Suprapubic skin (tissue), 4 donors: ENCODE measurements at regions not wholly inside any gene's neighbourhood (a gene's known extent, or its start where the extent isn't known, plus 50 kb on each side); places are given as distances from the start of the nearest gene placed in this dataset.
"Not testable (repeated sequence)": the region's sequence is repeated elsewhere in the genome, so short reads cannot be mapped to it uniquely, and the experiment has no call there.

Experiments used
- DNase-seq, 2 donors: peaks; one replicate each; pipeline ENCODE4 v3.0.0-alpha.2; 2019; ENCODE audit warnings: low spot score in 2 of 2
- H3K27ac ChIP-seq: fragments of 200-600 bp; sonication (generic); one replicate; pipeline ENCODE4 v1.5.1; 2019
- H3K27me3 ChIP-seq: fragments of 200-600 bp; sonication (generic); one replicate; pipeline ENCODE4 v1.5.1; 2019
- H3K36me3 ChIP-seq: fragments of 200-600 bp; sonication (generic); one replicate; pipeline ENCODE4 v1.5.1; 2019
- H3K4me1 ChIP-seq: fragments of 200-600 bp; sonication (generic); one replicate; pipeline ENCODE4 v1.5.1; 2019
- H3K4me3 ChIP-seq: fragments of 200-600 bp; sonication (generic); one replicate; pipeline ENCODE4 v1.5.1; 2019; ENCODE audit warnings: mild to moderate bottlenecking
- H3K9me3 ChIP-seq: fragments of 200-600 bp; sonication (generic); one replicate; pipeline ENCODE4 v1.5.1; 2019
- EP300 ChIP-seq: sonication (generic); formaldehyde crosslinking; IDR thresholded peaks from one replicate; pipeline ENCODE4 v1.6.1; 2017; ENCODE audit warnings: antibody characterized with exemption
- POLR2A ChIP-seq, 2 donors: fragments of 450-650 bp; IDR thresholded peaks; one replicate each; pipeline ENCODE4 v1.6.1; 2017; ENCODE audit warnings: antibody characterized with exemption in 2 of 2, mild to moderate bottlenecking in 2 of 2, moderate library complexity in 2 of 2
- POLR2AphosphoS5 ChIP-seq, 3 donors: sonication (generic); formaldehyde crosslinking; IDR thresholded peaks; one replicate each; pipeline ENCODE4 v1.6.1; 2017; ENCODE audit warnings: antibody characterized with exemption in 3 of 3
- WGBS: methylation state at CpG from one replicate; pipeline ENCODE4 v1.1.5; 2018; 5-methylcytosine and 5-hydroxymethylcytosine counted together
- TF ChIP-seq, protein P1 (sequence below), 2 donors: fragments of 200-600 bp in 1 of 2; fragments of 450-650 bp in 1 of 2; sonication (generic) in 1 of 2; IDR thresholded peaks; one replicate each; pipeline ENCODE4 v1.5.1; 2016 to 2019; ENCODE audit warnings: antibody characterized with exemption in 2 of 2, mild to moderate bottlenecking in 1 of 2, moderate library complexity in 1 of 2

- Histone ChIP-seq H3K27me3 (no peaks in the 10 kb centered on the region), H3K36me3 (no peaks in the 10 kb centered on the region), H3K27ac (no peak overlapping the region), H3K4me3 (no peak overlapping the region), H3K4me1 (no peaks in the 10 kb centered on the region), H3K9me3 (no peaks in the 10 kb centered on the region)
- WGBS, result 79% methylated on average over 4 of the region's 4 CpGs
- TF ChIP-seq, protein P1, sequence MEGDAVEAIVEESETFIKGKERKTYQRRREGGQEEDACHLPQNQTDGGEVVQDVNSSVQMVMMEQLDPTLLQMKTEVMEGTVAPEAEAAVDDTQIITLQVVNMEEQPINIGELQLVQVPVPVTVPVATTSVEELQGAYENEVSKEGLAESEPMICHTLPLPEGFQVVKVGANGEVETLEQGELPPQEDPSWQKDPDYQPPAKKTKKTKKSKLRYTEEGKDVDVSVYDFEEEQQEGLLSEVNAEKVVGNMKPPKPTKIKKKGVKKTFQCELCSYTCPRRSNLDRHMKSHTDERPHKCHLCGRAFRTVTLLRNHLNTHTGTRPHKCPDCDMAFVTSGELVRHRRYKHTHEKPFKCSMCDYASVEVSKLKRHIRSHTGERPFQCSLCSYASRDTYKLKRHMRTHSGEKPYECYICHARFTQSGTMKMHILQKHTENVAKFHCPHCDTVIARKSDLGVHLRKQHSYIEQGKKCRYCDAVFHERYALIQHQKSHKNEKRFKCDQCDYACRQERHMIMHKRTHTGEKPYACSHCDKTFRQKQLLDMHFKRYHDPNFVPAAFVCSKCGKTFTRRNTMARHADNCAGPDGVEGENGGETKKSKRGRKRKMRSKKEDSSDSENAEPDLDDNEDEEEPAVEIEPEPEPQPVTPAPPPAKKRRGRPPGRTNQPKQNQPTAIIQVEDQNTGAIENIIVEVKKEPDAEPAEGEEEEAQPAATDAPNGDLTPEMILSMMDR (IDR thresholded peaks at IDR 0.05), result no peak
- TF ChIP-seq EP300, result no peak
- TF ChIP-seq POLR2AphosphoS5 (IDR thresholded peaks at IDR 0.05), result no peak
- no peak for TF ChIP-seq POLR2A (IDR thresholded peaks at IDR 0.05)
- no peak for DNase-seq
These were observed 163.5 kb upstream of the MXRA5 start for GRCh38 chrX:3509934-3510333.

DNA sequence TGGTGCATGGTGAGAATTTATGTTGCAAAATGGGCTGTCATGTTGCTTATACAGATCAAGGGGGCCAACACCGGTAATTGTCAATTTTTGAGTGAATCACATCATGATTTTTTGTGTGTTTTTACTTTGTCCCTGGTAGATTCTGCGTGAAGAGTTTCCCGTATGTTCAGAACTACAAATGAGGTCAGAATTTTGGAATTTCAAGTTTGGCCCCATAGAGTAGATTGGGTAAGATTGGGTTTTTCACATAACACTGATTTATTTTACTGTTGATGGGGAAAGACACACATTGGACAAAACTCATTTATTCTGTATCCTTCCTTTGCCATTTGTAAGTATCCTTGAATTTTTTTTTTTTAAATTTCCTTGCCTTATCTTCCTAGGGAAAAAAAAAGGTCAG, 158.5 kb upstream of the MXRA5 start:
- Histone ChIP-seq H3K9me3 (no peaks in the 10 kb centered on the region), H3K27me3 (no peaks in the 10 kb centered on the region), H3K27ac (no peak overlapping the region), H3K4me3 (no peak overlapping the region), H3K36me3 (no peaks in the 10 kb centered on the region), H3K4me1 (no peaks in the 10 kb centered on the region)
- TF ChIP-seq, protein P1 (IDR thresholded peaks at IDR 0.05), result no peak
- TF ChIP-seq POLR2A (IDR thresholded peaks at IDR 0.05) (no peak), EP300 (no peak), POLR2AphosphoS5 (IDR thresholded peaks at IDR 0.05) (no peak)
- no peak for DNase-seq
- WGBS, result 81% methylated on average over 3 of the region's 3 CpGs

DNA sequence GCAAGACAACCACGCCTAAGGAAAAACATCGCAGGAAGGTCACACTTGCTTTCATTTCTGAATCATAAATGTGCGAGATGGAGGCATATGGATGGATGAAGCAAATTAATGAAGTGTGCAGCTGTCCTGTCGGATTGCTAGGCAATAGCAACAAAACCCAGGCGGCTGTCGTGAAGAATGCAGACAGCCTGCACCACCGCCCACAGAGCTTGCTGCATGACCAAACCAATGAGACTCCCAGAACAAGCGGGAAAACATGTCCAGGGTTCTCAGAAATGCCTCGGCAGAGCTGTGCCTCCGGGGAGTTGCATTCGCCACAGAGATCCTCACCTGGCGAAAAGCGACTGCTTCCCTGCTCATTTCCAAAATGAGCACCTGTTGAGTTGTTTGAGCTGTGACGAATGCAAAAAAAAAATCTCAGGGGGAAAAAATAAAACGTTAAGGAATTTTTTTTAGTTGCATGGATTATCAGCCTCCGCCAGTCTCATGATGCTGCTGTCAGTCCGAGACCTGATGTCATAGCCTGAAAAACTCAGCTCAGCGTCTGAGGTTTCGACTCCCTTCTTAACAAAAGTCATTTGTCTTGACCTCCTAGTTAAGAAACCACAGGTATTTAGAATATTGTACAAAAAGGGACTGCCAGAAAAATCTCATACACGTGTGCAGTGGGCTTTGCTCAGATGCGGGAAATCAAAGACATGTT, 155.5 kb upstream of the MXRA5 start:
- H3K27me3 ChIP-seq, result no peaks in the 10 kb centered on the region
- DNase-seq, result no peak
- no peaks in the 10 kb centered on the region for H3K4me1 ChIP-seq
- 45% methylated on average over 20 of the region's 21 CpGs for WGBS
- no peak overlapping the region for H3K27ac ChIP-seq
- no peak overlapping the region for H3K4me3 ChIP-seq
- no peaks in the 10 kb centered on the region for H3K36me3 ChIP-seq
- no peak for TF ChIP-seq POLR2AphosphoS5 (IDR thresholded peaks at IDR 0.05)
- TF ChIP-seq, protein P1 (IDR thresholded peaks at IDR 0.05), result no peak
- no peak for TF ChIP-seq EP300
- no peak for TF ChIP-seq POLR2A (IDR thresholded peaks at IDR 0.05)
- no peaks in the 10 kb centered on the region for H3K9me3 ChIP-seq

DNA sequence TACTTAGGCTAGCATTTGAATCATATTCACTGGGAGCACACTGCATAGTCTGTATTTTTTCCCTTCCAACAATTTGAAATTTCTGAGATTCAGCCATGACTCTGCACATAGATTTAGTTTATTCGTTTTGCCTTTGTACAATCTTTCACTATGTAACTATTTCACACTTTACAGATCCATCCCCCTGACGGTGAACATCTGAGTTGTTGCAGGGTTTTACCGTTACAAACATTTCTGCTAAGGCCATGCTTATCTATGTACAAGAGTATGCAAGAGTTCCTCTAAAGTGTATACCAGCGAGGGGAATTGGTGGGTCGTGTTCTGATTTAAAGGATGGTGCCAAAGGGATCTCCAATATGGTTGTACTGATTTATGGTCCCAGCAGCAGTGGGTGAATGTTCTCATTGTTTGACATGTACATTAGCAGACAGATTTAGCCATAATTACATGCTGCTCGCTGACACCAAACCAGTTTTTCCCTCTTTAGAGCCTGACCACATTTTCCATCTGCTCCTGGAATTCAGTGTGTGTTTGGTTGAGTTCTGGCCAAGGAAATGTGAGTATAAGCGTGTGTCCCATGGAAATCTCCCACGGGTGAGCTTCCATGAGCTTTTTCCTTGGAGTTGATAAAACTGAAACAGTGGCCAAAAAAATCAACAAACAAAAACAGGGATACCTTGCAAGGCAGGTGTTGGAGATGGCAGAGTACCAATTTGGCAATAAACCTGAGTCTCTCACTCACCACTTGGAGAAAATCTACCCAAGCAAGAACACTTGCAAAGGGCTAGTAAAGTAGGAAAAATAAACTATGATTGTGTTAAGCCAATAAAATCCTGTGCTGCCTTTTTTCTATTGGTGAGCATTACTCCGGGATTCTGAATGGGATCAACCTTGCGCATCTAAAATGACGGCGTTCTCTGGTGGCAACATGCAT, 149.7 kb upstream of the MXRA5 start:
- not testable (repeated sequence) for H3K36me3 ChIP-seq, H3K9me3 ChIP-seq, H3K4me3 ChIP-seq, DNase-seq, H3K27ac ChIP-seq, H3K4me1 ChIP-seq, H3K27me3 ChIP-seq
- 56% methylated on average over 12 of the region's 12 CpGs for WGBS

- Histone ChIP-seq H3K36me3 (no peaks in the 10 kb centered on the region), H3K27ac (no peak overlapping the region), H3K27me3 (no peaks in the 10 kb centered on the region), H3K4me3 (no peak overlapping the region), H3K4me1 (no peaks in the 10 kb centered on the region), H3K9me3 (no peaks in the 10 kb centered on the region)
- DNase-seq, result no peak
- TF ChIP-seq POLR2AphosphoS5 (IDR thresholded peaks at IDR 0.05), result no peak
- TF ChIP-seq EP300, result no peak
These were observed 147.2 kb upstream of the MXRA5 start for GRCh38 chrX:3493605-3494004.

- H3K4me1 ChIP-seq, result no peaks in the 10 kb centered on the region
- no peaks in the 10 kb centered on the region for H3K27me3 ChIP-seq
- no peaks in the 10 kb centered on the region for H3K9me3 ChIP-seq
- no peak overlapping the region for H3K27ac ChIP-seq
- 68% methylated on average over 8 of the region's 8 CpGs for WGBS
- DNase-seq, result no peak
- H3K36me3 ChIP-seq, result no peaks in the 10 kb centered on the region
- no peak for TF ChIP-seq POLR2AphosphoS5 (IDR thresholded peaks at IDR 0.05)
- TF ChIP-seq, protein P1 (IDR thresholded peaks at IDR 0.05), result no peak
- no peak overlapping the region for H3K4me3 ChIP-seq
These were observed 139.3 kb upstream of the MXRA5 start for GRCh38 chrX:3485727-3486126.
